Prostate gland (tissue), 2 donors: ENCODE measurements at regions not wholly inside any gene's neighbourhood (a gene's known extent, or its start where the extent isn't known, plus 50 kb on each side); places are given as distances from the start of the nearest gene placed in this dataset.

Experiments
- DNase-seq: peaks from one replicate; pipeline ENCODE4 v3.0.0-alpha.2; 2019; ENCODE audit warnings: low spot score
- H3K27ac ChIP-seq, 2 donors: fragments of 200-600 bp; sonication (generic); 2 replicates each; pipeline ENCODE4 v1.5.1; 2017 to 2019
- H3K27me3 ChIP-seq: fragments of 200-600 bp; sonication (generic); replicated peaks from 2 replicates; pipeline ENCODE4 v1.5.1; 2019; ENCODE audit not compliant: insufficient read depth
- H3K36me3 ChIP-seq, 2 donors: fragments of 200-600 bp; sonication (generic); 1 replicate in 1 of 2; 2 replicates in 1 of 2; pipeline versions ENCODE4 v1.5.1 to v1.8.1; 2017 to 2019
- H3K4me1 ChIP-seq: fragments of 200-600 bp; sonication (generic); replicated peaks from 2 replicates; pipeline ENCODE4 v1.5.1; 2019
- H3K4me3 ChIP-seq, 2 donors: fragments of 200-600 bp; sonication (generic); 2 replicates each; pipeline ENCODE4 v1.5.1; 2017 to 2019
- H3K9me3 ChIP-seq: fragments of 200-600 bp; sonication (generic); 2 replicates; pipeline ENCODE4 v1.5.1; 2017
- CTCF ChIP-seq, 4 experiments: fragments of 200-600 bp in 2 of 4; fragments of 450-650 bp in 2 of 4; sonication (generic) in 2 of 4; IDR thresholded peaks; 1 replicate in 3 of 4; 2 replicates in 1 of 4; pipeline ENCODE4 v1.5.1; 2016 to 2019; ENCODE audit warnings: antibody characterized with exemption in 4 of 4, mild to moderate bottlenecking in 2 of 4, moderate library complexity in 2 of 4
- POLR2A ChIP-seq: fragments of 450-650 bp; IDR thresholded peaks from one replicate; pipeline ENCODE4 v1.6.1; 2016; ENCODE audit warnings: antibody characterized with exemption, mild to moderate bottlenecking
- POLR2AphosphoS5 ChIP-seq: sonication (generic); formaldehyde crosslinking; IDR thresholded peaks from one replicate; pipeline ENCODE4 v1.6.1; 2017; ENCODE audit warnings: antibody characterized with exemption
- WGBS: methylation state at CpG from one replicate; pipeline ENCODE4 v1.1.5; 2018; 5-methylcytosine and 5-hydroxymethylcytosine counted together
- intact Hi-C: fragments of 100-400 bp; cut with DNase I; formaldehyde crosslinking; loops from one replicate; pipeline ENCODE4 v1.14.2; 2022

GRCh38 chr6:113050979-113051378 is 703.8 kb downstream of the RFPL4B start:
- DNase-seq, result no peak
- no peaks in the 10 kb centered on the region for H3K36me3 ChIP-seq
- WGBS, result 78% methylated on average over 5 of the region's 5 CpGs
- intact Hi-C loops, result no loop called here
- no peaks in the 10 kb centered on the region for H3K9me3 ChIP-seq
- H3K4me3 ChIP-seq, result no peak overlapping the region
- no peaks in the 10 kb centered on the region for H3K27me3 ChIP-seq
- no peak overlapping the region for H3K27ac ChIP-seq
- no peaks in the 10 kb centered on the region for H3K4me1 ChIP-seq
- no peak for TF ChIP-seq POLR2AphosphoS5
- no peak for TF ChIP-seq POLR2A
- no peak for TF ChIP-seq CTCF (IDR thresholded peaks at IDR 0.05)

- intact Hi-C loops, result no loop called here
- TF ChIP-seq POLR2AphosphoS5 (no peak), CTCF (IDR thresholded peaks at IDR 0.05) (no peak), POLR2A (no peak)
- no peak overlapping the region for H3K27ac ChIP-seq
- WGBS, result 48% methylated on average over 3 of the region's 3 CpGs
- H3K27me3 ChIP-seq, result no peaks in the 10 kb centered on the region
- no peaks in the 10 kb centered on the region for H3K36me3 ChIP-seq
- H3K4me1 ChIP-seq, result no peaks in the 10 kb centered on the region
- H3K4me3 ChIP-seq, result no peak overlapping the region
- DNase-seq, result no peak
- H3K9me3 ChIP-seq, result no peaks in the 10 kb centered on the region
Observed at GRCh38 chr6:113052506-113052905, 705.4 kb downstream of the RFPL4B start.

- Histone ChIP-seq H3K9me3 (no peaks in the 10 kb centered on the region), H3K4me1 (no peaks in the 10 kb centered on the region), H3K4me3 (no peak overlapping the region), H3K27me3 (no peaks in the 10 kb centered on the region), H3K36me3 (no peaks in the 10 kb centered on the region), H3K27ac (no peak overlapping the region)
- DNase-seq, result no peak
- 49% methylated on average over 3 of the region's 3 CpGs for WGBS
- TF ChIP-seq POLR2A (no peak), CTCF (IDR thresholded peaks at IDR 0.05) (no peak), POLR2AphosphoS5 (no peak)
- intact Hi-C loops, result no loop called here
Observed at GRCh38 chr6:113055061-113055460, 707.9 kb downstream of the RFPL4B start.

- Histone ChIP-seq H3K27me3 (no peaks in the 10 kb centered on the region), H3K4me1 (no peaks in the 10 kb centered on the region), H3K4me3 (no peak overlapping the region), H3K36me3 (no peaks in the 10 kb centered on the region), H3K9me3 (no peaks in the 10 kb centered on the region), H3K27ac (no peak overlapping the region)
- no peak for TF ChIP-seq POLR2AphosphoS5
- TF ChIP-seq POLR2A, result no peak
- TF ChIP-seq CTCF (IDR thresholded peaks at IDR 0.05), result no peak
- intact Hi-C loops, result no loop called here
- DNase-seq, result no peak
- WGBS, result 0% methylated on average over 1 of the region's 1 CpG
Observed at GRCh38 chr6:113055998-113056397, 708.9 kb downstream of the RFPL4B start.

- Histone ChIP-seq H3K9me3 (no peaks in the 10 kb centered on the region), H3K4me1 (no peaks in the 10 kb centered on the region), H3K27me3 (no peaks in the 10 kb centered on the region), H3K27ac (no peak overlapping the region), H3K36me3 (no peaks in the 10 kb centered on the region), H3K4me3 (no peak overlapping the region)
- no peak for TF ChIP-seq POLR2AphosphoS5
- no peak for TF ChIP-seq CTCF (IDR thresholded peaks at IDR 0.05)
- no peak for TF ChIP-seq POLR2A
- DNase-seq, result no peak
- intact Hi-C loops, result no loop called here
- 69% methylated on average over 1 of the region's 1 CpG for WGBS
Observed at GRCh38 chr6:113057567-113058053, 710.5 kb downstream of the RFPL4B start.
